ENCODE measurements at regions not wholly inside any gene's neighbourhood (a gene's known extent, or its start where the extent isn't known, plus 50 kb on each side); places are given as distances from the start of the nearest gene placed in this dataset.
"Not testable (repeated sequence)": the region's sequence is repeated elsewhere in the genome, so short reads cannot be mapped to it uniquely, and the experiment has no call there.

- Mint-ChIP-seq H3K4me1 (no peaks in the 10 kb centered on the region), H3K9me3 (no peaks in the 10 kb centered on the region), H3K36me3 (no peaks in the 10 kb centered on the region), H3K4me3 (no peak overlapping the region), H3K27ac (no peak overlapping the region), H3K27me3 (ENCODE audit: low read depth in 3 of 3) (peaks cover 0 to 3% (median 3%) of the 10 kb centered on the region in 3 donors)
- DNase-seq: no peak
Observed at GRCh38 chr9:36521148-36521547, 51.5 kb upstream of the MELK start.

GRCh38 chr9:36517131-36517530 lies 55.6 kb upstream of the MELK start:
- Mint-ChIP-seq H3K4me3 (no peak overlapping the region), H3K36me3 (no peaks in the 10 kb centered on the region), H3K4me1 (no peaks in the 10 kb centered on the region), H3K9me3 (no peaks in the 10 kb centered on the region), H3K27ac (no peak overlapping the region), H3K27me3 (ENCODE audit: low read depth in 3 of 3) (peaks cover 0 to 5% (median 3%) of the 10 kb centered on the region in 3 donors)
- no peak for DNase-seq

- Mint-ChIP-seq H3K4me1 (peaks cover 11 to 12% of the 10 kb centered on the region in 2 donors), H3K27me3 (ENCODE audit: low read depth in 3 of 3) (peaks cover 0 to 3% (median under 1%) of the 10 kb centered on the region in 3 donors), H3K27ac (peak overlapping the region in 2 of 6 donors; percentile 34 to 37), H3K4me3 (peak overlapping the region in 1 of 5 donors; percentile 17), H3K36me3 (no peaks in the 10 kb centered on the region), H3K9me3 (no peaks in the 10 kb centered on the region)
- peak in 1 of 3 donors; percentile 5 for DNase-seq
Observed at GRCh38 chr9:36504156-36504555, 68.5 kb upstream of the MELK start.

- DNase-seq: no peak
- no peaks in the 10 kb centered on the region for H3K36me3 Mint-ChIP-seq
- H3K9me3 Mint-ChIP-seq: no peaks in the 10 kb centered on the region
- H3K27ac Mint-ChIP-seq: peak overlapping the region in 3 of 6 donors; percentile 34 to 73 (median 37)
- H3K4me3 Mint-ChIP-seq: peak overlapping the region in 1 of 5 donors; percentile 17
- peaks cover 0 to 3% (median 0%) of the 10 kb centered on the region in 3 donors for H3K27me3 Mint-ChIP-seq (ENCODE audit: low read depth in 3 of 3)
- peaks cover 11 to 12% of the 10 kb centered on the region in 2 donors for H3K4me1 Mint-ChIP-seq
Observed at GRCh38 chr9:36503172-36504088, 69.3 kb upstream of the MELK start.

- peak overlapping the region in 1 of 6 donors; percentile 13 for H3K27ac Mint-ChIP-seq
- no peaks in the 10 kb centered on the region for H3K36me3 Mint-ChIP-seq
- no peaks in the 10 kb centered on the region for H3K9me3 Mint-ChIP-seq
- no peak overlapping the region for H3K4me3 Mint-ChIP-seq
- no peak for DNase-seq
- H3K27me3 Mint-ChIP-seq (ENCODE audit: low read depth in 3 of 3): peaks cover 0 to 3% (median 2%) of the 10 kb centered on the region in 3 donors
- H3K4me1 Mint-ChIP-seq: peaks cover 11 to 12% of the 10 kb centered on the region in 2 donors
Observed at GRCh38 chr9:36501727-36502126, 71.0 kb upstream of the MELK start.

- not testable (repeated sequence) for H3K36me3 Mint-ChIP-seq; H3K27me3 Mint-ChIP-seq (ENCODE audit: low read depth in 3 of 3); H3K27ac Mint-ChIP-seq; H3K4me3 Mint-ChIP-seq; H3K9me3 Mint-ChIP-seq; DNase-seq
- peaks cover 11 to 12% of the 10 kb centered on the region in 2 donors for H3K4me1 Mint-ChIP-seq
Observed at GRCh38 chr9:36500931-36501330, 71.8 kb upstream of the MELK start.

GRCh38 chr9:36499174-36499890 lies 73.4 kb upstream of the MELK start:
- no peaks in the 10 kb centered on the region for H3K9me3 Mint-ChIP-seq
- no peak overlapping the region for H3K4me3 Mint-ChIP-seq
- H3K27me3 Mint-ChIP-seq (ENCODE audit: low read depth in 3 of 3): peaks cover 0 to 3% (median 2%) of the 10 kb centered on the region in 3 donors
- no peaks in the 10 kb centered on the region for H3K36me3 Mint-ChIP-seq
- no peak overlapping the region for H3K27ac Mint-ChIP-seq
- DNase-seq: no peak
- H3K4me1 Mint-ChIP-seq: peaks cover 11 to 13% of the 10 kb centered on the region in 2 donors

- H3K27ac Mint-ChIP-seq: peak overlapping the region; percentile 18 to 81 (median 68)
- H3K4me1 Mint-ChIP-seq: peaks cover 24 to 33% of the 10 kb centered on the region in 2 donors
- not testable (repeated sequence) for H3K27me3 Mint-ChIP-seq (ENCODE audit: low read depth in 3 of 3); H3K36me3 Mint-ChIP-seq; H3K9me3 Mint-ChIP-seq
- peak; percentile 53 to 61 (median 54) for DNase-seq
- H3K4me3 Mint-ChIP-seq: peak overlapping the region in 4 of 5 donors; percentile 19 to 68 (median 54)
Observed at GRCh38 chr9:36493564-36493963, 79.1 kb upstream of the MELK start.

- Mint-ChIP-seq H3K4me1 (peaks cover 31 to 40% of the 10 kb centered on the region in 2 donors), H3K9me3 (no peaks in the 10 kb centered on the region)
- DNase-seq: no peak
Observed at GRCh38 chr9:36492865-36493264, 79.8 kb upstream of the MELK start.

GRCh38 chr9:36489453-36489852 lies 83.2 kb upstream of the MELK start:
- Mint-ChIP-seq H3K27ac (peak overlapping the region; percentile 22 to 100 (median 96)), H3K4me1 (peaks cover 49 to 63% of the 10 kb centered on the region in 2 donors), H3K9me3 (no peaks in the 10 kb centered on the region), H3K4me3 (peak overlapping the region; percentile 95 to 98 (median 97)), H3K27me3 (ENCODE audit: low read depth in 3 of 3) (peaks cover 8 to 15% (median 9%) of the 10 kb centered on the region in 3 donors), H3K36me3 (no peaks in the 10 kb centered on the region)
- no peak for DNase-seq

More at GRCh38 chr9:36492865-36493264, 79.8 kb upstream of the MELK start:
- Mint-ChIP-seq H3K27me3 (ENCODE audit: low read depth in 3 of 3) (peaks cover 6 to 12% (median 7%) of the 10 kb centered on the region in 3 donors), H3K36me3 (no peaks in the 10 kb centered on the region), H3K27ac (peak overlapping the region in 2 of 6 donors; percentile 63 to 81), H3K4me3 (peak overlapping the region in 2 of 5 donors; percentile 28 to 53)

GRCh38 chr9:36488389-36488756 lies 84.3 kb upstream of the MELK start:
- Mint-ChIP-seq H3K36me3 (no peaks in the 10 kb centered on the region), H3K4me1 (peaks cover 49 to 63% of the 10 kb centered on the region in 2 donors), H3K27me3 (ENCODE audit: low read depth in 3 of 3) (peaks cover 8 to 14% (median 9%) of the 10 kb centered on the region in 3 donors), H3K27ac (peak overlapping the region; percentile 96 to 100 (median 96)), H3K4me3 (peak overlapping the region; percentile 95 to 98 (median 97)), H3K9me3 (no peaks in the 10 kb centered on the region)
- DNase-seq: peak in 1 of 3 donors; percentile 19

GRCh38 chr9:36487482-36488388 lies 85.0 kb upstream of the MELK start:
- H3K27me3 Mint-ChIP-seq (ENCODE audit: low read depth in 3 of 3): peaks cover 7 to 13% (median 9%) of the 10 kb centered on the region in 3 donors
- DNase-seq: peak; percentile 87 to 92 (median 91)
- peak overlapping the region; percentile 95 to 98 (median 97) for H3K4me3 Mint-ChIP-seq
- H3K27ac Mint-ChIP-seq: peak overlapping the region; percentile 96 to 100 (median 96)
- H3K36me3 Mint-ChIP-seq: no peaks in the 10 kb centered on the region
- H3K4me1 Mint-ChIP-seq: peaks cover 44 to 58% of the 10 kb centered on the region in 2 donors
- H3K9me3 Mint-ChIP-seq: no peaks in the 10 kb centered on the region

- peak; percentile 47 to 50 (median 47) for DNase-seq
- H3K9me3 Mint-ChIP-seq: no peaks in the 10 kb centered on the region
- peaks cover 44 to 56% of the 10 kb centered on the region in 2 donors for H3K4me1 Mint-ChIP-seq
Observed at GRCh38 chr9:36486933-36487481, 85.7 kb upstream of the MELK start.

More at GRCh38 chr9:36486933-36487481, 85.7 kb upstream of the MELK start:
- Mint-ChIP-seq H3K27me3 (ENCODE audit: low read depth in 3 of 3) (peaks cover 7 to 13% (median 9%) of the 10 kb centered on the region in 3 donors), H3K4me3 (peak overlapping the region; percentile 76 to 92 (median 82)), H3K36me3 (no peaks in the 10 kb centered on the region), H3K27ac (peak overlapping the region; percentile 85 to 94 (median 90))
